Fibroblast of the conjunctiva (primary cell): ENCODE measurements at regions not wholly inside any gene's neighbourhood (a gene's known extent, or its start where the extent isn't known, plus 50 kb on each side); places are given as distances from the start of the nearest gene placed in this dataset.

Source experiments
- DNase-seq: peaks from one replicate; pipeline ENCODE4 v3.0.0-alpha.2; 2010; ENCODE audit warnings: low read depth

DNA sequence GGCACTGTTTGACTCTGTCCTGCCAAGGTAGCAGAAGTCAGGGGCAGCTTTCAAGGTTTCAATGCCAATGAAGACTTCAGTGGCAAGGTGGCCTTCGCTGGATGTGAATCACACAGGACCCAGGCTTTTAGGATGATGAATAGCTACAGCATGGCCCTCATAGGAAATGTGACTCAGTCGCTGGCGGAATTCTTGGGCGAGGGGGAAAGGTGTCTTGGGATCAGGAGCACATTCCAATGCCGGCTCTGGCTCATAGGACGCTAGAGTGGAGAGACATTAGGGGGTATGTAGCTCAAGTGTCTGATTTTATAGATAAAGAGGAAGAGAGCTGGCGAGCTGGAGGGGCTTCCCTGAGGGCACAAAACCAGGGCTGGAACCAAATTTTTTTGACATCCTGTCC, 68.6 kb downstream of the SMIM21 start:
- no peak for DNase-seq

DNA sequence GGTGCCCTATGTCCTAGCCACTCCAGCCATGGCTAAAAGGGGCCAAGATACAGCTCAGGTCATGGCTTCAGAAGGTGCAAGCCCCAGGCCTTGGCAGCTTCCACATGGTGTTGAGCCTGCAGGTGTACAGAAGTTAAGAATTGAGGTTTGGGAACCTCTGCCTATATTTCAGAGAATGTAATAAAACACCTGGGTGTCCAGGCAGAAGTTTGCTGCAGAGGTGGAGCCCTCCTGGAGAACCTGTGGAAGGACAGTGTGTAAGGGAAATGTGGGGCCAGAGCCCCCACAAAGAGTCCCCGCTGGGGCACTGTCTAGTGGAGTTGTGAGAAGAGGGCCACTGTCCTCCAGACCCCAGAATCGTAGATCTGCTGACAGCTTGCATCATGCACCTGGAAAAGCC, 74.1 kb downstream of the SMIM21 start:
- DNase-seq: no peak

- no peak for DNase-seq
Observed at GRCh38 chr18:75351409-75351808, 76.1 kb downstream of the SMIM21 start.

DNA sequence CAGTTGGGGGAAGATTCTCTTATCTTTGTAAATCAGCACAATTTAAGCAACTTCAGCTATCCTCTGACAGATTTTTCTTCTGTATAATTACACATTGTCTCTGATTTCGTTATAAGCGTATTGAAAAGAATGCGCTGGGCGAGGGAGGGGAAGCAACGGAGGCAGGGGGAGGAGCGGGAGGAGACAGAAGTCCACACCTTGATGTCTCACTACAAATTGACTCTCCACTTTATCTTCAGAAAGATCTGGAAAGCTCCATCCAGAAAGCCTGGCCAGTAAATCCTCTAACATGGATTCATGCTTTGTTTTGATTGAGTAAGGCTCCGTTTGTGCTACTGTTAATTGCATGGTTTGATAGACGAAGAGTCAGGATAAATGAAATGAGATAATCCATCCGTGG, 76.6 kb downstream of the SMIM21 start:
- no peak for DNase-seq

DNA sequence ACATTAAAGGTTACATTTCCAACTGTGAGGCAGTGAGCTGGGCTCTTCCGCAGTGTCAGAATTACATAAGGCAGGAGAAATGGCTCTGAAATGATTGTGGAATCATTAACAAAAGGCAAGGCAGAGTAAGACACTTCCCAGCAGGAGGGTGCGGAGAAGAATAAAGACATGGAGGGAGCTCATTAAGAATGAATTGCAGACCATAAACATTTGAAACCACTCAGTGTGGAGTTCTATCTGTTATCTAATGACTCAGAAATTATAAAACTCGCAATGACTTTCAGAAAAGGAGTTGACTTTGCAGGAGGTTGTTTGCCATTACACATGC, 77.0 kb downstream of the SMIM21 start:
- DNase-seq: no peak

DNA sequence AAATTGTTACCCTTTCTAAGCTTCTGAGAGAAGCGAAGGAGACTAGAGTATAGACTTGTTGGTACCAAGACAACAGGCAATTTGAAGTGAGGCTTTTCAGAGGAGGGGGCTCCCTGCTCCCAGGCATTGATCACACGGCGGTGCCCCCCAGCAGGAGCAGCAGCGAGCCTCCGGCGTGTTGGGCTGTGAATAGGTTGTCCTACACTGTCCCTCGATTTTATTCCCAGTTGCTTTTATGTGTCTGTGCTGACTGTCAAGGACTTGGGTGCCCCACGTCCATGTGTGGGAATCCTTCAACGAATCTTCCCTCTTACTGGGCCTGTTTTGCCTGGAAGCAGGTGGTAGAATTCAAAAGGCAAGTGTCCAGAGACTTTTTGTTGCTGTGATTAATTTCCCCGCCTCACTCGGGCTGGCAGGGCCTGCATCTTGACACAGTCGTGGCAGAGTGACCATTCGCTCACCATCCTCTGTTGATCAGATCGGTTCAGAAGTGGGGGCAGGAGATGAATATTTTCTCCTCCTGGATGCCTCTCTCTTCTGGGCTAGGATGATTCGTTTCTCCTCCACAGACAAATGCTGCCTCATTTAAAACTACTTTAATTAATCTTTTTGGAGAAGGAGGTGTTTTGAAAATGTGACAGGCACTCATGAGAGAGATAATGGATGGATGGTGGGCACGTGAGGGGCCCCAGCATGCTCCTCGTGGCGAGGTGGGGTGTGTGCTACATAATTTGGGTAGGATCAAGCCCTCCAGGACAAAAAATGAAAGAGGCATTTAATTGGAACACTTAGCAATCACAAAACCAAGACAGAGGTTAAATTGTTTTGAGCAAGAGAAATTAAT, 77.6 kb downstream of the SMIM21 start:
- DNase-seq: no peak

- DNase-seq: no peak
Observed at GRCh38 chr18:75346671-75347070, 80.8 kb downstream of the SMIM21 start.

GRCh38 chr18:75344615-75345014, 82.9 kb downstream of the SMIM21 start:
- DNase-seq: no peak

DNA sequence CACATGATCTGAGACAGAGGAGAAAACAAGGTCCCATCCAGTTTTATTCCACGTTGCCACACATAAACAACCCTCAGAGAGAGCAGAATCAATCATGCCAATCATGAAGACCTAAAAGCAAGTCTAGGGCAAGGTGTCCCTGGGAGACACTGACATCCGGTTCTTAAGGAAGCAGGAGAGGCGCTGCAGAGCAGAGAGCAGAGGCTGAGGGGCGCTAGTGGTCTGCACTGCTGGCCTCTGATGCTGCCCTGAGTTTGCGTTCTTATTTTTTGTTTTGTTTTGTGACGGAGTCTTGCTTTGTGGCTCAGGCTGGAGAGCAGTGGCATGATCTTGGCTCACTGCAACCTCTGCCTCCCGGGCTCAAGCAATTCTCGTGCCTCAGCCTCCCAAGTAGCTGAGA, 83.3 kb downstream of the SMIM21 start:
- DNase-seq: no peak

GRCh38 chr18:75343389-75343788, 84.1 kb downstream of the SMIM21 start:
- no peak for DNase-seq

DNA sequence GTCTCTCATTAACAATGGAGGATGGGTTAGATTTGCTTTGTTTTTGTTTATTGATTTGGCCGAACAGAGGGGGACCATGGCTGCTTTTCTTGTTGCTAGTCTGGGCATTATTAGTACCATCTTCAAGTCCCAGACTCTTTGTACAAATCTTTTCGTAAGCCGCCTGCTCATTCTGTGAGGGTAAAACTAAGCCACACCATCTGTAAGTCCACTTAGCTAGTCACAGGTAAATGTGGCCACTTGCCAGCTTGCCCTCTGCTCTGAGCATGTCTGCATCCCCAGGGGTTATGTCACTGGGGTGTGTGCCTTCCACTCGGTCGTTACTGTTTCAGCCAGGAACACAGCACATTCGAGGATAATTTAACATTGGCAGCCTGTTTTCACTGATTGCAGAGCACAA, 85.6 kb downstream of the SMIM21 start:
- DNase-seq: no peak

- DNase-seq: peak; percentile 17
Observed at GRCh38 chr18:75341267-75341666, 86.2 kb downstream of the SMIM21 start.

DNA sequence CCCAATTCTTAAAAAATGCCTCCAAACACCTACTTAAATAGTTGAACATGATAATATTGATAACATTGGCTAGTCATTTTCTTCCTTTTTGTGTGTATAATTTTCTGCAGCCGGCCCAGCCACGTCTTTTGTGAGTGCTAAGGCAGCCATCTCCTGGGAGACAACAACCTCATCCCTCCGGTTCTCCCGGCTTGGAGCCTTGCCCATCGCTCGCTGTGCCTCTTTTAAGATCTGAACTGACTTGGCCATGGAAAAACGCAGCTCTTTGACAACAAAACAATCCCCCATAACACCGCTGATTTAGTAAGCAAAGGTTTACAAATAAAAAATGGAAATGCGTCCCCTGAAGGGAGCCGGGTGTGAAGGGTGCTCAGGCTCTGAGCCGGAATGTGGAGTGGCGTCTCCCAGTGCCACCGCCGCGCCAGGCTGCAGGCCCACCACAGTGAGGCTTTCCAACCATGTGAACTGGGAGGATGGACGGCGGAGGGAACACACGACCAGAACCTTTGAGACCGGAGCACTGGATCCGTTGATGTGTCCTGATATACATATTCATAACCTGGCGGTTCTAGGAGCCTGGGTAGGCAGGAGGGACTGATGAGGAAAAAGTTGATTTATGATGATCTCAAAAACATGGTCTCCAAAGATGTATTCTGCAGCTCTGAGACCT, 87.4 kb downstream of the SMIM21 start:
- no peak for DNase-seq
